ENCODE measurements at regions not wholly inside any gene's neighbourhood (a gene's known extent, or its start where the extent isn't known, plus 50 kb on each side); places are given as distances from the start of the nearest gene placed in this dataset.

DNA sequence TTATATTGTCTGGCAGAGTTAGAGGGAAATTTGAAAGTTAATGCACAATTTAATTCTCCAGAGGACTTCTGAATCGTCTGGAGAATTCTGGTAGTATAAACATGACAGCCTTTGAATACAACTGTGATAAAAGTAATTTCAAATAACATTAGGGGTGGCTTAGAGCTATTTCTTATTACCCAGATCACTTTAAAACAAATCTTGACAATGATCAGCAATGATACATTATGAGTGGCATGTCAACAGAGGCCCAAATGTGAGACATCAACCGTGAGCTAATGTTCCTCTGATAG lies 259.1 kb downstream of the HACE1 start:
- TF ChIP-seq POLR2A (IDR thresholded peaks at IDR 0.05; ENCODE audit: low read length) (no peak), GATA1 (IDR thresholded peaks at IDR 0.05; ENCODE audit: low read depth, low read length) (no peak)
